Glutamatergic neuron (in vitro differentiated cells): ENCODE measurements at regions not wholly inside any gene's neighbourhood (a gene's known extent, or its start where the extent isn't known, plus 50 kb on each side); places are given as distances from the start of the nearest gene placed in this dataset.

Source experiments
- DNase-seq: peaks from one replicate; pipeline ENCODE4 v3.0.0; 2022
- H3K27ac Mint-ChIP-seq: one replicate; pipeline ENCODE4 v1.8.0; 2020; ENCODE audit warnings: mild to moderate bottlenecking, mixed read lengths, inconsistent platforms; ENCODE audit not compliant: unreplicated experiment
- H3K27me3 Mint-ChIP-seq: one replicate; pipeline ENCODE4 v1.8.0; 2020; ENCODE audit warnings: mild to moderate bottlenecking, moderate library complexity, mixed read lengths, inconsistent platforms; ENCODE audit not compliant: unreplicated experiment
- H3K36me3 Mint-ChIP-seq: one replicate; pipeline ENCODE4 v1.8.0; 2020; ENCODE audit warnings: mild to moderate bottlenecking, mixed read lengths, inconsistent platforms; ENCODE audit not compliant: unreplicated experiment
- H3K4me1 Mint-ChIP-seq: one replicate; pipeline ENCODE4 v1.8.0; 2020; ENCODE audit warnings: mild to moderate bottlenecking, low read depth, mixed read lengths, inconsistent platforms; ENCODE audit not compliant: unreplicated experiment
- H3K4me3 Mint-ChIP-seq: one replicate; pipeline ENCODE4 v1.8.0; 2020; ENCODE audit warnings: mild to moderate bottlenecking, mixed read lengths, inconsistent platforms; ENCODE audit not compliant: unreplicated experiment
- H3K9me3 Mint-ChIP-seq: one replicate; pipeline ENCODE4 v1.8.0; 2020; ENCODE audit warnings: mild to moderate bottlenecking, moderate library complexity, mixed read lengths, inconsistent platforms; ENCODE audit not compliant: unreplicated experiment
- CTCF ChIP-seq: fragments of 200-600 bp; sonication (generic); IDR thresholded peaks from one replicate; pipeline ENCODE4 v1.5.0; 2021; ENCODE audit not compliant: partially characterized antibody, unreplicated experiment

GRCh38 chr3:113057117-113057516 lies 66.3 kb downstream of the GTPBP8 start:
- Mint-ChIP-seq H3K4me3 (no peak overlapping the region), H3K27me3 (no peaks in the 10 kb centered on the region), H3K4me1 (no peaks in the 10 kb centered on the region), H3K27ac (no peak overlapping the region), H3K9me3 (no peaks in the 10 kb centered on the region), H3K36me3 (no peaks in the 10 kb centered on the region)
- no peak for TF ChIP-seq CTCF
- DNase-seq: no peak

DNA sequence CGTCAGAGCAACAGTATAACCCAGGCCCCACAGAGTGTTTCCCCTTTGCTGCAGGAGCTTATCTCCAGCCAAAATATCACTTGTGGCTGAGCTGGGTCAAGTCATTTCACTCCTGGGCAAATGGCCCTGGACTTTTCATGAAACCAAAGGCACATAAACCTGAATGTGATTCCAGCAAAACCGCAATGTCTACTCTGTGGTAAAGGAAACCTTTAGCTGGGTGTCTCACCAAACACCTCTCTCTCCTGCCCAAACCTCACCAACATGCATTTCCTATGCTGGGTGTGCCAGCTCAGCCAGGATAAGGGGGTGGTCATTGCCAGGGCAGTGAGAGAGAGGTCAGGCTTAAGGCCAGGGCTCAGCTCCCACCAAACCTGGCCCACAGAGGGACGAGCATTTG lies 67.4 kb downstream of the GTPBP8 start:
- Mint-ChIP-seq H3K36me3 (no peaks in the 10 kb centered on the region), H3K27me3 (no peaks in the 10 kb centered on the region), H3K9me3 (no peaks in the 10 kb centered on the region), H3K27ac (no peak overlapping the region), H3K4me3 (no peak overlapping the region), H3K4me1 (no peaks in the 10 kb centered on the region)
- TF ChIP-seq CTCF: no peak
- DNase-seq: no peak

DNA sequence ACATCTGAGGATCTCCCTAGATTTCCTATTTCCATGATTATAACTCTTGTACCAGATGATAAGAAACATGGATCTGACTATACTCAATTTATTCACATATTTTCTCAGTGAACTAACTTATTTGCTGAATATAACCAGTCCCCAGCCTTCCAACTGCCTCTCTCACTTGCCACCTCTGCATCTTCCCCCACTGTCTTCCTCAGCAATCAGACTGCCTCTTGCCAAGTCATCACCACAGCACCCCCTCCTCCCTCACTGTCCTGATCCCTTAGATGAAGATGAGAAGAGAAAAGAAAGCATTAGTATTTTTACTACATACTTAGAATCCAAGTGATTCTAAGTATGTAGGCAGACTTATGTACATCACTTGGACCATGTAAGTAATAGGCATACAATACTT lies 71.9 kb downstream of the GTPBP8 start:
- DNase-seq: no peak
- Mint-ChIP-seq H3K4me3 (no peak overlapping the region), H3K27me3 (no peaks in the 10 kb centered on the region), H3K9me3 (no peaks in the 10 kb centered on the region), H3K36me3 (peaks cover 8% of the 10 kb centered on the region), H3K27ac (no peak overlapping the region), H3K4me1 (no peaks in the 10 kb centered on the region)
- no peak for TF ChIP-seq CTCF

GRCh38 chr3:113063126-113063894 lies 72.5 kb downstream of the GTPBP8 start:
- H3K4me3 Mint-ChIP-seq: no peak overlapping the region
- H3K27ac Mint-ChIP-seq: no peak overlapping the region
- no peaks in the 10 kb centered on the region for H3K27me3 Mint-ChIP-seq
- no peak for DNase-seq
- peaks cover 8% of the 10 kb centered on the region for H3K36me3 Mint-ChIP-seq
- no peaks in the 10 kb centered on the region for H3K9me3 Mint-ChIP-seq
- no peak for TF ChIP-seq CTCF
- no peaks in the 10 kb centered on the region for H3K4me1 Mint-ChIP-seq

- no peak overlapping the region for H3K4me3 Mint-ChIP-seq
- peaks cover 8% of the 10 kb centered on the region for H3K36me3 Mint-ChIP-seq
- H3K9me3 Mint-ChIP-seq: no peaks in the 10 kb centered on the region
- no peak for TF ChIP-seq CTCF
- no peak for DNase-seq
- H3K27me3 Mint-ChIP-seq: no peaks in the 10 kb centered on the region
- H3K4me1 Mint-ChIP-seq: no peaks in the 10 kb centered on the region
- H3K27ac Mint-ChIP-seq: no peak overlapping the region
Observed at GRCh38 chr3:113064183-113064582, 73.4 kb downstream of the GTPBP8 start.
